ACC112 (cell line): ENCODE measurements at regions not wholly inside any gene's neighbourhood (a gene's known extent, or its start where the extent isn't known, plus 50 kb on each side); places are given as distances from the start of the nearest gene placed in this dataset.
"Not testable (repeated sequence)": the region's sequence is repeated elsewhere in the genome, so short reads cannot be mapped to it uniquely, and the experiment has no call there.

Experiments used
- H2AFZ ChIP-seq: fragments of 200-600 bp; sonication (generic); one replicate; pipeline ENCODE4 v1.6.0; 2017; ENCODE audit warnings: antibody characterized with exemption, low read length; ENCODE audit not compliant: unreplicated experiment
- H3K27ac ChIP-seq: fragments of 200-600 bp; sonication (generic); 2 replicates; pipeline ENCODE4 v1.5.1; 2014; ENCODE audit warnings: low read depth, mild to moderate bottlenecking, antibody characterized with exemption, low read length, moderate library complexity
- H3K27me3 ChIP-seq: fragments of 200-600 bp; sonication (generic); 2 replicates; pipeline ENCODE4 v1.6.1; 2014; ENCODE audit warnings: mild to moderate bottlenecking, antibody characterized with exemption, low read length, moderate library complexity, mixed read lengths; ENCODE audit not compliant: insufficient read depth
- H3K36me3 ChIP-seq: fragments of 200-600 bp; sonication (generic); 2 replicates; pipeline ENCODE4 v1.6.1; 2016; ENCODE audit warnings: mild to moderate bottlenecking, antibody characterized with exemption, low read length, moderate library complexity, mixed read lengths; ENCODE audit not compliant: insufficient read depth
- H3K4me1 ChIP-seq: fragments of 200-600 bp; sonication (generic); one replicate; pipeline ENCODE4 v1.6.1; 2016; ENCODE audit warnings: low read length, mixed read lengths; ENCODE audit not compliant: insufficient read depth, unreplicated experiment, control insufficient read depth
- H3K4me3 ChIP-seq: fragments of 200-600 bp; sonication (generic); 2 replicates; pipeline ENCODE4 v1.5.1; 2014; ENCODE audit warnings: mild to moderate bottlenecking, low read depth, low read length
- H3K79me2 ChIP-seq: fragments of 200-600 bp; sonication (generic); one replicate; pipeline ENCODE4 v1.6.0; 2016; ENCODE audit warnings: low read length; ENCODE audit not compliant: control insufficient read depth, unreplicated experiment, insufficient read depth

GRCh38 chr2:242065426-242065825, 195.9 kb downstream of the RTP5 start:
- Histone ChIP-seq H3K36me3 (no peaks in the 10 kb centered on the region), H3K4me3 (no peak overlapping the region), H3K4me1 (peaks cover 3% of the 10 kb centered on the region), H2AFZ (no peak overlapping the region), H3K27me3 (no peaks in the 10 kb centered on the region), H3K79me2 (no peaks in the 10 kb centered on the region), H3K27ac (no peak overlapping the region)

GRCh38 chr2:242069018-242069417, 199.5 kb downstream of the RTP5 start:
- Histone ChIP-seq H3K79me2 (no peaks in the 10 kb centered on the region), H3K27ac (no peak overlapping the region), H2AFZ (no peak overlapping the region), H3K27me3 (no peaks in the 10 kb centered on the region), H3K4me3 (no peak overlapping the region), H3K4me1 (peaks cover 7% of the 10 kb centered on the region), H3K36me3 (no peaks in the 10 kb centered on the region)

- H3K36me3 ChIP-seq, H3K4me3 ChIP-seq: not testable (repeated sequence)
- H3K27ac ChIP-seq, result peak overlapping the region; percentile 23; the same call in 1 of the 2 replicates
These were observed 200.4 kb downstream of the RTP5 start for GRCh38 chr2:242069938-242070395.

GRCh38 chr2:242070726-242071125, 201.2 kb downstream of the RTP5 start:
- not testable (repeated sequence) for H2AFZ ChIP-seq, H3K36me3 ChIP-seq, H3K4me3 ChIP-seq, H3K27me3 ChIP-seq, H3K27ac ChIP-seq, H3K79me2 ChIP-seq
- H3K4me1 ChIP-seq, result peaks cover 17% of the 10 kb centered on the region

More at GRCh38 chr2:242069938-242070395, 200.4 kb downstream of the RTP5 start:
- H3K27me3 ChIP-seq, H3K79me2 ChIP-seq, H2AFZ ChIP-seq, H3K4me1 ChIP-seq: not testable (repeated sequence)

- H3K27me3 ChIP-seq, H3K79me2 ChIP-seq, H3K4me3 ChIP-seq, H2AFZ ChIP-seq, H3K36me3 ChIP-seq, H3K27ac ChIP-seq: not testable (repeated sequence)
- H3K4me1 ChIP-seq, result peaks cover 21% of the 10 kb centered on the region
These were observed 201.8 kb downstream of the RTP5 start for GRCh38 chr2:242071377-242071776.

GRCh38 chr2:242071936-242072335, 202.4 kb downstream of the RTP5 start:
- H3K36me3 ChIP-seq, H3K27me3 ChIP-seq, H2AFZ ChIP-seq, H3K4me3 ChIP-seq, H3K79me2 ChIP-seq, H3K27ac ChIP-seq: not testable (repeated sequence)
- H3K4me1 ChIP-seq, result peaks cover 21% of the 10 kb centered on the region

GRCh38 chr2:242075168-242075567, 205.6 kb downstream of the RTP5 start:
- H3K4me3 ChIP-seq, result no peak overlapping the region; the same call in 1 of the 2 replicates
- no peak overlapping the region for H2AFZ ChIP-seq
- no peaks in the 10 kb centered on the region for H3K36me3 ChIP-seq
- H3K27ac ChIP-seq, result no peak overlapping the region; the same call in 1 of the 2 replicates
- H3K27me3 ChIP-seq, result no peaks in the 10 kb centered on the region
- H3K79me2 ChIP-seq, result no peaks in the 10 kb centered on the region
- H3K4me1 ChIP-seq, result peaks cover 20% of the 10 kb centered on the region

- H3K27ac ChIP-seq, result no peak overlapping the region
- H3K36me3 ChIP-seq, result no peaks in the 10 kb centered on the region
- H3K4me1 ChIP-seq, result peaks cover 15% of the 10 kb centered on the region
- no peak overlapping the region for H2AFZ ChIP-seq
- H3K79me2 ChIP-seq, result no peaks in the 10 kb centered on the region
- no peak overlapping the region for H3K4me3 ChIP-seq
- H3K27me3 ChIP-seq, result no peaks in the 10 kb centered on the region
These were observed 206.2 kb downstream of the RTP5 start for GRCh38 chr2:242075696-242076095.

GRCh38 chr2:242076184-242076583, 206.7 kb downstream of the RTP5 start:
- peaks cover 13% of the 10 kb centered on the region for H3K4me1 ChIP-seq
- H3K4me3 ChIP-seq, H3K27ac ChIP-seq, H3K27me3 ChIP-seq, H2AFZ ChIP-seq, H3K36me3 ChIP-seq, H3K79me2 ChIP-seq: not testable (repeated sequence)

GRCh38 chr2:242078426-242078825, 208.9 kb downstream of the RTP5 start:
- H3K36me3 ChIP-seq, H3K4me3 ChIP-seq, H3K79me2 ChIP-seq, H3K27ac ChIP-seq, H3K27me3 ChIP-seq, H2AFZ ChIP-seq: not testable (repeated sequence)
- H3K4me1 ChIP-seq, result peaks cover 13% of the 10 kb centered on the region

GRCh38 chr2:242079792-242080191, 210.3 kb downstream of the RTP5 start:
- H3K27ac ChIP-seq, H2AFZ ChIP-seq, H3K27me3 ChIP-seq, H3K4me3 ChIP-seq, H3K79me2 ChIP-seq, H3K36me3 ChIP-seq: not testable (repeated sequence)
- H3K4me1 ChIP-seq, result peaks cover 13% of the 10 kb centered on the region
